22Rv1 (cell line): ENCODE measurements at regions not wholly inside any gene's neighbourhood (a gene's known extent, or its start where the extent isn't known, plus 50 kb on each side); places are given as distances from the start of the nearest gene placed in this dataset.

Experiments
- H3K27ac ChIP-seq: fragments of 450-650 bp; 2 replicates; pipeline ENCODE4 v1.5.1; 2017
- CTCF ChIP-seq: fragments of 450-650 bp; IDR thresholded peaks from 2 replicates; pipeline ENCODE4 v1.5.1; 2017; ENCODE audit warnings: mild to moderate bottlenecking
- ZFX ChIP-seq: fragments of 450-650 bp; IDR thresholded peaks from 2 replicates; pipeline ENCODE4 v1.6.1; 2017; ENCODE audit warnings: antibody characterized with exemption, borderline replicate concordance

GRCh38 chr11:127507851-127508250, 507.3 kb upstream of the KIRREL3 start:
- TF ChIP-seq ZFX: no peak
- H3K27ac ChIP-seq: no peak overlapping the region

- H3K27ac ChIP-seq: no peak overlapping the region
- TF ChIP-seq ZFX (no peak), CTCF (no peak)
These were observed 506.1 kb upstream of the KIRREL3 start for GRCh38 chr11:127506647-127507046.

GRCh38 chr11:127506126-127506525, 505.6 kb upstream of the KIRREL3 start:
- TF ChIP-seq ZFX: no peak
- no peak for TF ChIP-seq CTCF
- H3K27ac ChIP-seq: no peak overlapping the region

- TF ChIP-seq ZFX (no peak), CTCF (no peak)
- no peak overlapping the region for H3K27ac ChIP-seq
These were observed 495.6 kb upstream of the KIRREL3 start for GRCh38 chr11:127496165-127496564.

GRCh38 chr11:127493330-127494022, 492.9 kb upstream of the KIRREL3 start:
- TF ChIP-seq CTCF (peak; percentile 62), ZFX (no peak)
- H3K27ac ChIP-seq: no peak overlapping the region

- no peak overlapping the region for H3K27ac ChIP-seq
- TF ChIP-seq ZFX: no peak
- no peak for TF ChIP-seq CTCF
These were observed 491.5 kb upstream of the KIRREL3 start for GRCh38 chr11:127492029-127492428.

- TF ChIP-seq ZFX: no peak
- no peak for TF ChIP-seq CTCF
- no peak overlapping the region for H3K27ac ChIP-seq
These were observed 491.0 kb upstream of the KIRREL3 start for GRCh38 chr11:127491589-127491988.

GRCh38 chr11:127490896-127491295, 490.3 kb upstream of the KIRREL3 start:
- no peak for TF ChIP-seq ZFX
- no peak for TF ChIP-seq CTCF
- H3K27ac ChIP-seq: no peak overlapping the region
